ENCODE measurements at regions not wholly inside any gene's neighbourhood (a gene's known extent, or its start where the extent isn't known, plus 50 kb on each side); places are given as distances from the start of the nearest gene placed in this dataset.

DNA sequence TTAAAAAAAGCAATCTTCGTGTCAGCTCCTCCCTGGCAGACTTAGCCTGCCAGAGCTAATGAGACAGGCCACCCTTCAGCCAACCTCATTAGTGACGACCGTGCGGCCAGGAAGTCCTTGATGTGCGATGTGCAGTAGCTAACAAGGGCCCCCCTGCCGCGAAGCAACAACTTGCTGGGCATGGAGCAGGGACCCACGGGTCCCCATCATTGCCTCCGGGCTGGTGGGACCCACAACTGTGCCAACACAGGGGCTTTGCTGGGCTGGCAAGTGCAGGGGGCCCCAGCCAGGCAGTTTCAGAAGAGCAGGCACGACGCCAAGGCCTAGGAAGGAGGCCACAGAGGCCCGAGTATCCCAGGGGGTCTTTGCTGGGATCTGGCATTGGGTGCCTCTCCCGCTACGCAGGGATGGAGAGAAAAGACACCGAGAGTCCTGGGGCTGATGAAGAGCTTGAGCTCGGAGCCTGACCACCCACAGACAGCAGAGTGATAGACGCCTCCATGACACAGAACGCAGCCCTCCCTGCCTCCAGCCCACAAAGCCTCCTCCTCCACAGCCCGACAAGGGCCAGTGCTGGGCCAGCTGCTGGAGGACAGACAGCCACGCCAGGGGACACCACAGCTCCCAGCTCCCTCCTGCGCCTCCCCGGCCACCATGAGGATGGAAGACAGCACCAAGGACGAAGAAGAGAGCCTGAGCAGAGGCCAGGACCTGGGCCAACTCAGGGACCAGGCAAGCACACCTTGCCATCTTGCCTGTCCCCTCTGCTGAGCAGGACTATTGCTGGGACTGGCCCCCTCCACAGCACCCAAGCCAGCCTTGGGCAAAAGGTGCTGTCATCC lies 96.6 kb downstream of the YTHDF1 start:
- intact Hi-C loops (cut with DNase I; ENCODE audit: low total_unique reads), result no loop called here
- TF ChIP-seq POLR2A (IDR thresholded peaks at IDR 0.05) (no peak), POLR2AphosphoS5 (IDR thresholded peaks at IDR 0.05) (no peak)
- TF ChIP-seq, protein P1, sequence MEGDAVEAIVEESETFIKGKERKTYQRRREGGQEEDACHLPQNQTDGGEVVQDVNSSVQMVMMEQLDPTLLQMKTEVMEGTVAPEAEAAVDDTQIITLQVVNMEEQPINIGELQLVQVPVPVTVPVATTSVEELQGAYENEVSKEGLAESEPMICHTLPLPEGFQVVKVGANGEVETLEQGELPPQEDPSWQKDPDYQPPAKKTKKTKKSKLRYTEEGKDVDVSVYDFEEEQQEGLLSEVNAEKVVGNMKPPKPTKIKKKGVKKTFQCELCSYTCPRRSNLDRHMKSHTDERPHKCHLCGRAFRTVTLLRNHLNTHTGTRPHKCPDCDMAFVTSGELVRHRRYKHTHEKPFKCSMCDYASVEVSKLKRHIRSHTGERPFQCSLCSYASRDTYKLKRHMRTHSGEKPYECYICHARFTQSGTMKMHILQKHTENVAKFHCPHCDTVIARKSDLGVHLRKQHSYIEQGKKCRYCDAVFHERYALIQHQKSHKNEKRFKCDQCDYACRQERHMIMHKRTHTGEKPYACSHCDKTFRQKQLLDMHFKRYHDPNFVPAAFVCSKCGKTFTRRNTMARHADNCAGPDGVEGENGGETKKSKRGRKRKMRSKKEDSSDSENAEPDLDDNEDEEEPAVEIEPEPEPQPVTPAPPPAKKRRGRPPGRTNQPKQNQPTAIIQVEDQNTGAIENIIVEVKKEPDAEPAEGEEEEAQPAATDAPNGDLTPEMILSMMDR (IDR thresholded peaks at IDR 0.05), result no peak
- H3K36me3 ChIP-seq, result no peaks in the 10 kb centered on the region
- no peaks in the 10 kb centered on the region for H3K4me1 ChIP-seq
- no peak overlapping the region for H3K27ac ChIP-seq
- peaks cover 0 to 3% of the 10 kb centered on the region in 2 donors for H3K9me3 ChIP-seq
- no peak for DNase-seq (ENCODE audit: low spot score in 2 of 2)
- no peak overlapping the region for H3K4me3 ChIP-seq
- H3K27me3 ChIP-seq, result peaks cover 0 to 79% of the 10 kb centered on the region in 2 donors

DNA sequence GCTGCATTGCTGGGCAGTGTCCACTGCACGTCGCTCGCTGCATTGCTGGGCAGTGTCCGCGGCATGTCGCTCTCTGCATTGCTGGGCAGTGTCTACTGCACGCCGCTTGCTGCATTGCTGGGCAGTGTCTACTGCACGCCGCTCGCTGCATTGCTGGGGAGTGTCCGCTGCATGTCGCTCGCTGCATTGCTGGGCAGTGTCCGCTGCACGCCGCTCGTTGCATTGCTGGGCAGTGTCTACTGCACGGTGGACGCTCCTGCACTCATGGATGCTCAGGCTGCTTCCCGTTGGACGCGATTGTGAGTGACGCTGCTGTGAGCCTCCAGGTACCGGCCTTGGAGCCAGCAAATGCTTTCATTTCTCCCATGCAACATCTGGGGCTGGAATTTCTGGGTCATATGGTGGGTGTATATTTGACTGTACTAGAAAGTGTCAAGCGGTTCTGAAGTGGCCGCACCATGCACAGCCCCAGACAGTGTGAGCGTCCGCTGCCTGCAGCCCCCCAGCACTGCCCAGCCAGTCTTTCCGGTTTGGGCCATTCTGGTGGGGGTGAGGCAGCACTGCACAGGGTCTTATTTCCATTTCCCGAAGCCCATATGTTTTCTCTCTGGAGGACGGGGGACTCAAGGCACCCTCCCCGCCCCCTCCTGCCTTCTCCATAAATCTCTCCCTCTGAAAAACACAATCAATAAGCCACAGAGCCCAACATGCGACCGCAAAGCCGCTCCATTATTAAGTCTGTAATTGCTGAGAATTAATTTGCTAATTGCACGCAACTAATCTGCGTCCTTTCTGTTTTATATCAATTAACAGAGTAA lies 97.4 kb downstream of the YTHDF1 start:
- Histone ChIP-seq H3K4me3 (no peak overlapping the region), H3K27me3 (peaks cover 0 to 82% of the 10 kb centered on the region in 2 donors), H3K4me1 (no peaks in the 10 kb centered on the region), H3K9me3 (peaks cover 0 to 3% of the 10 kb centered on the region in 2 donors), H3K36me3 (no peaks in the 10 kb centered on the region), H3K27ac (no peak overlapping the region)
- TF ChIP-seq POLR2AphosphoS5 (IDR thresholded peaks at IDR 0.05) (no peak), POLR2A (IDR thresholded peaks at IDR 0.05) (no peak)
- TF ChIP-seq, protein P1 (IDR thresholded peaks at IDR 0.05), result no peak
- intact Hi-C loops (cut with DNase I; ENCODE audit: low total_unique reads), result no loop called here
- DNase-seq (ENCODE audit: low spot score in 2 of 2), result no peak

DNA sequence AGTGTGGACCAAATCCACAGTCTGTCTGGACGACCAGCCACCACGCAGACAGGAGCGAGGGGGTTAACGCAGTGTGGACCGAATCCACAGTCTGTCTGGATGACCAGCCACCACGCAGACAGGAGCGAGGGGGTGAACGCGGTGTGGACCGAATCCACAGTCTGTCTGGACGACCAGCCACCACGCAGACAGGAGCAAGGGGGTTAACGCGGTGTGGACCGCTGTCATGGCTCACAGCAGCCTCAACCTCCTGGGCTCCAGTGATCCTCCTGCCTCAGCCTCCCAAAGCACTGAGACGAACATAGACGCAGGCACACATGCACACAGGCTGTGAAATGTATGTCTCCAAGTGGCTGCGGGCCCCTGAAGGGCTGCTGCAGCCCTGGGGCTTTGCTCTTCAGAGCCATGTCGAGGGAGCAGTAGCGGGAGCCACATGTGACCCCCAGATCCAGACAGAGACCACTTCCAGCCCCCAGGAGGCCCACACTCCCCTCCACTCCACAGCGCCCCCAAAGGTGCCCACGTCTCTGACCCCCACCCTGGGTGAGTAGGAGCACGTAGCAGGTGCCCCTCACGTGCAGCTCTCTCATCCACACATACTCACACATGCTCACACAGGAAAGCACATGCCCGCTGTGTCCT lies 98.1 kb downstream of the YTHDF1 start:
- intact Hi-C loops (cut with DNase I; ENCODE audit: low total_unique reads), result no loop called here
- H3K36me3 ChIP-seq, result no peaks in the 10 kb centered on the region

DNA sequence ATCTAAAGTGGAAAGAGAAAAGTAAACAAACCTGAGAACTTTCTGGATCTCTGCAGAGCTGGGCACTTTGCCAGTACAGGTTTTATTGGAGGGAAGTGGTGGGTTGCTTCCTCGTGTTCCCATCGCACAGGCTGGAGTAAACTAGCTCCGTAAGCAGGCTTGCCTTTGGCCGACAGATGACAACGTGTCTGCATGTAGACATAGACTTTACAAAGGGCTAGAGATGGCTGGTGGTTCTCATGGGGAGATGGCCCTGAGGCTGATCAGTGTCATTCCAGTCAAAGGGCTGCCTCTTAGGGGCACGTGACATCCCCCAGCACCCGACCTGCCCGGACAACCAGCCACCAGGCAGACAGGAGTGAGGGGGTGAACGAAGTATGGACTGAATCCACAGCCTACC lies 98.8 kb downstream of the YTHDF1 start:
- H3K4me3 ChIP-seq, result no peak overlapping the region
- no peaks in the 10 kb centered on the region for H3K9me3 ChIP-seq
- no peaks in the 10 kb centered on the region for H3K4me1 ChIP-seq
- peaks cover 0 to 89% of the 10 kb centered on the region in 2 donors for H3K27me3 ChIP-seq
- intact Hi-C loops (cut with DNase I; ENCODE audit: low total_unique reads), result no loop called here
- no peak overlapping the region for H3K27ac ChIP-seq
- no peaks in the 10 kb centered on the region for H3K36me3 ChIP-seq
- DNase-seq (ENCODE audit: low spot score in 2 of 2), result no peak
- TF ChIP-seq POLR2A (IDR thresholded peaks at IDR 0.05), result no peak
- no peak for TF ChIP-seq POLR2AphosphoS5 (IDR thresholded peaks at IDR 0.05)
- TF ChIP-seq, protein P1 (IDR thresholded peaks at IDR 0.05), result no peak

More for the DNA sequence above, 98.1 kb downstream of the YTHDF1 start:
- TF ChIP-seq, protein P1 (IDR thresholded peaks at IDR 0.05), result no peak
- TF ChIP-seq POLR2AphosphoS5 (IDR thresholded peaks at IDR 0.05) (no peak), POLR2A (IDR thresholded peaks at IDR 0.05) (no peak)
- no peaks in the 10 kb centered on the region for H3K9me3 ChIP-seq
- H3K4me3 ChIP-seq, result no peak overlapping the region
- no peaks in the 10 kb centered on the region for H3K4me1 ChIP-seq
- H3K27ac ChIP-seq, result no peak overlapping the region
- DNase-seq (ENCODE audit: low spot score in 2 of 2), result peak in 1 of 2 donors; percentile 20
- peaks cover 0 to 84% of the 10 kb centered on the region in 2 donors for H3K27me3 ChIP-seq
